ENCODE measurements at regions not wholly inside any gene's neighbourhood (a gene's known extent, or its start where the extent isn't known, plus 50 kb on each side); places are given as distances from the start of the nearest gene placed in this dataset.

- no peak for DNase-seq
Observed at GRCh38 chr2:157933160-157933920, 57.2 kb upstream of the ACVR1 start.

- no peak for DNase-seq
Observed at GRCh38 chr2:157932480-157933159, 56.5 kb upstream of the ACVR1 start.

- no peak for DNase-seq
Observed at GRCh38 chr2:157931542-157931941, 55.4 kb upstream of the ACVR1 start.

- DNase-seq = no peak
Observed at GRCh38 chr2:157930728-157931127, 54.6 kb upstream of the ACVR1 start.

GRCh38 chr2:157929871-157930667 lies 53.9 kb upstream of the ACVR1 start:
- DNase-seq = no peak

GRCh38 chr2:157928372-157928771 lies 52.2 kb upstream of the ACVR1 start:
- no peak for DNase-seq

- DNase-seq = no peak
Observed at GRCh38 chr2:157927155-157927554, 51.0 kb upstream of the ACVR1 start.

Data from activated CD8-positive, alpha-beta memory T cell treated with anti-CD3 and anti-CD28 coated beads for 24 hours (primary cell).